ENCODE measurements at regions not wholly inside any gene's neighbourhood (a gene's known extent, or its start where the extent isn't known, plus 50 kb on each side); places are given as distances from the start of the nearest gene placed in this dataset.
"Not testable (repeated sequence)": the region's sequence is repeated elsewhere in the genome, so short reads cannot be mapped to it uniquely, and the experiment has no call there.

- no peak for TF ChIP-seq CTCF (IDR thresholded peaks at IDR 0.05; ENCODE audit: low read depth, low read length, missing control alignments)
- no peak for DNase-seq (ENCODE audit: extremely low read depth, low read depth)
- H3K4me3 ChIP-seq (replicated peaks; ENCODE audit: low read depth, low read length), result no peak overlapping the region
These were observed 63.8 kb upstream of the ATXN1 start for GRCh38 chr6:16824845-16825685.

- DNase-seq (ENCODE audit: extremely low read depth, low read depth), result no peak
- no peak overlapping the region for H3K4me3 ChIP-seq (replicated peaks; ENCODE audit: low read depth, low read length)
- TF ChIP-seq CTCF (IDR thresholded peaks at IDR 0.05; ENCODE audit: low read depth, low read length, missing control alignments), result no peak
These were observed 62.6 kb upstream of the ATXN1 start for GRCh38 chr6:16823718-16824352.

- no peak overlapping the region for H3K4me3 ChIP-seq (replicated peaks; ENCODE audit: low read depth, low read length)
- no peak for DNase-seq (ENCODE audit: extremely low read depth, low read depth)
- TF ChIP-seq CTCF (IDR thresholded peaks at IDR 0.05; ENCODE audit: low read depth, low read length, missing control alignments), result no peak
These were observed 61.9 kb upstream of the ATXN1 start for GRCh38 chr6:16822975-16823717.

GRCh38 chr6:16822529-16822928 is 61.3 kb upstream of the ATXN1 start:
- TF ChIP-seq CTCF (IDR thresholded peaks at IDR 0.05; ENCODE audit: low read depth, low read length, missing control alignments), result no peak
- no peak overlapping the region for H3K4me3 ChIP-seq (replicated peaks; ENCODE audit: low read depth, low read length)
- no peak for DNase-seq (ENCODE audit: extremely low read depth, low read depth)

GRCh38 chr6:16821834-16822264 is 60.6 kb upstream of the ATXN1 start:
- no peak for DNase-seq (ENCODE audit: extremely low read depth, low read depth)
- no peak for TF ChIP-seq CTCF (IDR thresholded peaks at IDR 0.05; ENCODE audit: low read depth, low read length, missing control alignments)
- H3K4me3 ChIP-seq (replicated peaks; ENCODE audit: low read depth, low read length), result no peak overlapping the region

- not testable (repeated sequence) for DNase-seq (ENCODE audit: extremely low read depth, low read depth); H3K4me3 ChIP-seq (replicated peaks; ENCODE audit: low read depth, low read length)
These were observed 59.0 kb upstream of the ATXN1 start for GRCh38 chr6:16820262-16820661.

GRCh38 chr6:16819752-16820151 is 58.5 kb upstream of the ATXN1 start:
- H3K4me3 ChIP-seq (replicated peaks; ENCODE audit: low read depth, low read length), result no peak overlapping the region
- DNase-seq (ENCODE audit: extremely low read depth, low read depth), result no peak
- TF ChIP-seq CTCF (IDR thresholded peaks at IDR 0.05; ENCODE audit: low read depth, low read length, missing control alignments), result peak; percentile 38

Measured in HFF-Myc (cell line).